CD4-positive, CD25-positive, alpha-beta regulatory T cell (primary cell): ENCODE measurements at regions not wholly inside any gene's neighbourhood (a gene's known extent, or its start where the extent isn't known, plus 50 kb on each side); places are given as distances from the start of the nearest gene placed in this dataset.
"Not testable (repeated sequence)": the region's sequence is repeated elsewhere in the genome, so short reads cannot be mapped to it uniquely, and the experiment has no call there.

Source experiments
- ATAC-seq, 2 donors: fragments of 150-1000 bp; cut with Tn5 transposase; one replicate each; pipeline ENCODE4 v1.10.0; 2021; ENCODE audit warnings: low read depth in 2 of 2, moderate number of reproducible peaks in 2 of 2, moderate library complexity in 1 of 2
- DNase-seq, 3 donors: peaks; one replicate each; pipeline versions ENCODE4 v3.0.0 to v3.0.0-alpha.2; 2012 to 2022; ENCODE audit warnings: mixed read lengths in 1 of 3
- H3K27ac ChIP-seq: one replicate; pipeline ENCODE4 v1.7.0; 2013; ENCODE audit warnings: mild to moderate bottlenecking, low read length; ENCODE audit not compliant: insufficient read depth, poor library complexity, severe bottlenecking
- H3K27me3 ChIP-seq: one replicate; pipeline ENCODE4 v1.7.0; 2013; ENCODE audit warnings: low read length; ENCODE audit not compliant: control insufficient read depth, insufficient read depth
- H3K36me3 ChIP-seq: one replicate; pipeline ENCODE4 v1.7.0; 2013; ENCODE audit warnings: mild to moderate bottlenecking, low read length, moderate library complexity; ENCODE audit not compliant: control insufficient read depth, insufficient read depth
- H3K4me1 ChIP-seq: 2 replicates; pipeline ENCODE4 v1.7.0; 2013; ENCODE audit warnings: mild to moderate bottlenecking, low read length; ENCODE audit not compliant: insufficient read depth, control insufficient read depth, poor library complexity, severe bottlenecking
- H3K4me3 ChIP-seq: one replicate; pipeline ENCODE4 v1.7.0; 2013; ENCODE audit warnings: low read depth, mild to moderate bottlenecking, low read length, moderate library complexity
- H3K9me3 ChIP-seq, 2 experiments: 1 replicate in 1 of 2; 2 replicates in 1 of 2; pipeline ENCODE4 v1.7.0; 2013; ENCODE audit warnings: low read length in 2 of 2, mild to moderate bottlenecking in 1 of 2, moderate library complexity in 1 of 2; ENCODE audit not compliant: control insufficient read depth in 2 of 2
- H3K27ac Mint-ChIP-seq, 3 donors: one replicate each; pipeline ENCODE4 v1.8.0; 2020 to 2022; ENCODE audit warnings: mild to moderate bottlenecking in 3 of 3, mixed read lengths in 3 of 3, moderate library complexity in 2 of 3
- H3K27me3 Mint-ChIP-seq: one replicate; pipeline ENCODE4 v1.8.0; 2022; ENCODE audit warnings: mild to moderate bottlenecking, mixed read lengths
- H3K36me3 Mint-ChIP-seq: one replicate; pipeline ENCODE4 v1.8.0; 2020; ENCODE audit warnings: mixed read lengths
- H3K4me1 Mint-ChIP-seq, 4 donors: one replicate each; pipeline ENCODE4 v1.8.0; 2020 to 2022; ENCODE audit warnings: mixed read lengths in 4 of 4, mild to moderate bottlenecking in 1 of 4
- H3K4me3 Mint-ChIP-seq, 4 donors: one replicate each; pipeline ENCODE4 v1.8.0; 2020 to 2022; ENCODE audit warnings: mild to moderate bottlenecking in 4 of 4, mixed read lengths in 4 of 4, moderate library complexity in 3 of 4
- H3K9me3 Mint-ChIP-seq, 7 donors: one replicate each; pipeline ENCODE4 v1.8.0; 2020 to 2022; ENCODE audit warnings: mixed read lengths in 7 of 7, mild to moderate bottlenecking in 3 of 7, moderate library complexity in 2 of 7

DNA sequence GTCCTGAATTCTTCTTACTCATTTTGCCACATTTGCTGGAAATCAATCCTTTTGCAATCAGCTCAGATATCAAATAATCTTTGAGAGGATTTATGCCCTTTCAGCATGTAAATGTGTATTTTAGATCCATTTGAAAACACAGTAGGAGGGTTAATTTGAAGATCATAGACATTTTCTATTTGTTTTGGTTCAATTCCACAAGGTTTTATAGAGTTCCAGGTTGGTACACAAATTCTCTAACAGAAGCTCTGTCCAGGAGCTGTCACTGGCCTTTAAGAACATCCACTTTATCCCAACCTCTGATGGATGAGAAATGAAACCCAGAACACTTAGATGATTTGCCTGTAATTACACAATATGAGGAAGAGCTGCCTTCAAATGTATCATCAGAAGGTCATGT is 157.3 kb upstream of the CHAC2 start:
- Histone ChIP-seq H3K27me3 (no peaks in the 10 kb centered on the region), H3K4me1 (no peaks in the 10 kb centered on the region), H3K27ac (no peak overlapping the region), H3K36me3 (no peaks in the 10 kb centered on the region), H3K4me3 (no peak overlapping the region), H3K9me3 (no peaks in the 10 kb centered on the region)
- DNase-seq (no peak), ATAC-seq (no peak)
- Mint-ChIP-seq H3K27ac (no peak overlapping the region), H3K36me3 (no peaks in the 10 kb centered on the region), H3K4me3 (no peak overlapping the region), H3K9me3 (peaks cover 0 to 2% (median 0%) of the 10 kb centered on the region in 7 donors), H3K4me1 (no peaks in the 10 kb centered on the region), H3K27me3 (peaks cover 11% of the 10 kb centered on the region)

DNA sequence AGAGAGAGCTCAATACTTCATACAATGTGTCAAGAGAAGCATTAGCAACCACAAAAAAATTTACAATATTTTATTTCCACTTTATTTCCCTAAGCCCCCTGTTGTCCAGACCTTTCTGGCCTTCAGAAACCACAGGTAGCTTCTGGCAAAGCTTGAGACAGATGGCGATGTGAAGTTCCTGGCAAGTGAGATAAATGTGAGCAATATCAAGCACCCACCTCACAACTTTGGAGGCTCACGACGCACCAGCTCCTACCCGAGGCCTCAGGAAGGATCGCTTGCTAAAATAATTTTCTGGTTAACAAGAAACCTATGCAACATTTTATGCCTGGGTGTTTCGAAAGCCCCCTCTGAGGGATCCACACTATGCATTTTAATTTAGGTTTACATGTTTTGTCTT is 158.1 kb upstream of the CHAC2 start:
- H3K27ac Mint-ChIP-seq, result no peak overlapping the region
- DNase-seq, result no peak
- no peak overlapping the region for H3K4me3 Mint-ChIP-seq
- no peak overlapping the region for H3K27ac ChIP-seq
- peaks cover 11% of the 10 kb centered on the region for H3K27me3 Mint-ChIP-seq
- no peak overlapping the region for H3K4me3 ChIP-seq
- peaks cover 0 to 2% (median 0%) of the 10 kb centered on the region in 7 donors for H3K9me3 Mint-ChIP-seq
- no peaks in the 10 kb centered on the region for H3K4me1 Mint-ChIP-seq
- no peaks in the 10 kb centered on the region for H3K4me1 ChIP-seq
- H3K36me3 ChIP-seq, result no peaks in the 10 kb centered on the region
- H3K9me3 ChIP-seq, result no peaks in the 10 kb centered on the region
- ATAC-seq, result no peak
- H3K27me3 ChIP-seq, result no peaks in the 10 kb centered on the region
- no peaks in the 10 kb centered on the region for H3K36me3 Mint-ChIP-seq

DNA sequence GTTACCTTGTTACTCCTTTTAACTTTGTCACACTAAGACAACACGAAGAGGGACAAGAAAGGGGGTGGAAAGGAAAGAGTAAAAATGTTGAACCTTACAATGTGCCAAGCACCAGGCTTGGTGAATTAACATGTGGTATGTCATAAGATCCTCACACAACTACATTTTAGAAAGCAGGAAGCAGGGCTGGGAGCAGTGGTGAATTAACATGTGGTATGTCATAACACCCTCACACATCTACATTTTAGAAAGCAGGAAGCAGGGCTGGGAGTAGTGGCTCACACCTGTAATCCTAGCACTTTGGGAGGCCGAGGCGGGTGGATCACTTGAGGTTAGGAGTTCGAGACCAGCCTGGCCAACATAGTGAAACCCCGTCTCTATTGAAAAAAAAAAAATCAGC is 159.3 kb upstream of the CHAC2 start:
- Mint-ChIP-seq H3K27me3 (peaks cover 11% of the 10 kb centered on the region), H3K9me3 (peaks cover 0 to 2% (median 0%) of the 10 kb centered on the region in 7 donors), H3K36me3 (no peaks in the 10 kb centered on the region), H3K4me3 (no peak overlapping the region), H3K27ac (no peak overlapping the region), H3K4me1 (no peaks in the 10 kb centered on the region)
- Histone ChIP-seq H3K4me1 (no peaks in the 10 kb centered on the region), H3K9me3 (no peaks in the 10 kb centered on the region), H3K27ac (no peak overlapping the region), H3K4me3 (no peak overlapping the region), H3K27me3 (no peaks in the 10 kb centered on the region), H3K36me3 (no peaks in the 10 kb centered on the region)
- DNase-seq, result no peak
- ATAC-seq, result no peak

DNA sequence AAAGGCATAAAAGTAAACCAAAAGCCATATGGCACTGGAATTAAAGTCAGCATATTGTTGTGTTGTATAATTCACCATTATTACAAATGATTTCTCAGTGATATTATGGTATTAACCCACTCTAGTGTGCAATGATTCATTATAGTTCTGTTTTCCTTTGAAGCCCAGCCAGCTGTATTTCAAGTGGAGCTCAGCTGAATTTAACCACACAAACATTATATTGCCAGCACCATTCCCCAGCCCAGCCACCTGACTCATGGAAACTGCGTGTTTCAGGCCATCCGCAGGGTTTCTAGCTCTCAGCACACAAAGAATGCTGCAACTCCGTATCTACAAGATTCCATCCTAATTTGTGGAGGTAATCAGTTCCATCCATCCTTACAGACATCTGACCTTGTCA is 166.8 kb upstream of the CHAC2 start:
- Mint-ChIP-seq H3K4me1 (no peaks in the 10 kb centered on the region), H3K4me3 (no peak overlapping the region), H3K27ac (peak overlapping the region in 1 of 3 donors; percentile 43), H3K36me3 (no peaks in the 10 kb centered on the region), H3K9me3 (peaks cover 0 to 1% (median 0%) of the 10 kb centered on the region in 7 donors), H3K27me3 (peaks cover 4% of the 10 kb centered on the region)
- Histone ChIP-seq H3K9me3 (no peaks in the 10 kb centered on the region), H3K4me3 (no peak overlapping the region), H3K27ac (no peak overlapping the region), H3K36me3 (no peaks in the 10 kb centered on the region), H3K4me1 (no peaks in the 10 kb centered on the region), H3K27me3 (no peaks in the 10 kb centered on the region)
- ATAC-seq, result no peak
- no peak for DNase-seq

DNA sequence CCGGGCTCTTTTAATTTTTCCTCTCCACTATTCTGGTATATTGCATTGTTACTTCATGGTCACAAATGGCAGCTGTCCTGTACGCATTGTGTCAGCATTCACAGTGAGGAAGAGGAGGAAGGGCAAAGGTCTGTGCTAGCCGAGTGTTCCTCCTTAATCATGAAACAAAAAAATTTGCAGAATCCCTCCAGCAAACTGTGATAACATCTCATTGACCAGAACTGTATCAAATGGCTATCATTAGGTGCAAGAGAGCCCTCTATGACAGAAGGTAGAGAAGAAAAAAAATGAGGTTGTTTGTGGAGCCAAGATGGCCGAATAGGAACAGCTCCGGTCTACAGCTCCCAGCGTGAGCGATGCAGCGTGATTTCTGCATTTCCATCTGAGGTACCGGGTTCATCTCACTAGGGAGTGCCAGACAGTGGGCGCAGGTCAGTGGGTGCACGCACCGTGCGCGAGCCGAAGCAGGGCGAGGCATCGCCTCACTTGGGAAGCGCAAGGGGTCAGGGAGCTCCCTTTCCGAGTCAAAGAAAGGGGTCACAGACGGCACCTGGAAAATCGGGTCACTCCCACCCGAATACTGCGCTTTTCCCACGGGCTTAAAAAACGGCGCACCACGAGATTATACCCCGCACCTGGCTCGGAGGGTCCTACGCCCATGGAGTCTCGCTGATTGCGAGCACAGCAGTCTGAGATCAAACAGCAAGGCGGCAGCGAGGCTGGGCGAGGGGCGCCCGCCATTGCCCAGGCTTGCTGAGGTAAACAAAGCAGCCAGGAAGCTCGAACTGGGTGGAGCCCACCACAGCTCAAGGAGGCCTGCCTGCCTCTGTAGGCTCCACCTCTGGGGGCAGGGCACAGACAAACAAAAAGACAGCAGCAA is 180.6 kb upstream of the CHAC2 start:
- H3K27ac ChIP-seq, H3K4me3 ChIP-seq, H3K4me1 ChIP-seq, H3K36me3 Mint-ChIP-seq, ATAC-seq, H3K9me3 Mint-ChIP-seq, H3K36me3 ChIP-seq, H3K27me3 ChIP-seq, H3K4me1 Mint-ChIP-seq, H3K27me3 Mint-ChIP-seq, H3K9me3 ChIP-seq: not testable (repeated sequence)
- H3K4me3 Mint-ChIP-seq, result peak overlapping the region in 3 of 4 donors; percentile 48 to 85 (median 82)
- H3K27ac Mint-ChIP-seq, result peak overlapping the region in 1 of 3 donors; percentile 81
- DNase-seq, result peak in 1 of 3 donors; percentile 5

DNA sequence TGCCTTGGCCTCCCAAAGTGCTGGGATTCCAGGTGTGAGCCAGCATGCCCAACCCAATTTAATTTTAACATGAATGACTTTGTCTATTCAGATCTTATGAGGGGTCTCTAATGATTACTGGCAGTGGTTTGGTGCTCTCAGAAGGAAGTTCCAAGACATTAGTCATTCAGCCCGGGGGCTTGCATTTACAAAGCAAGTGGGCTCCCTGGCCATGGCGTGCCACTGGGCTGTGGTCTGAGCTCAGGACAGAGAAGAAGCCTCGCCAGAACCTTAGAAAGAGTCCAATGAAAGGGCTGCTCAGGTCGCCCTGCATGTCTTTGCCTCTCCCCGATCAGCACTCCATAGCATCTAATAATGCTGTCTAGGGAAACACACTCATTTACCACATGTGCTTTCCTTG is 182.6 kb upstream of the CHAC2 start:
- H3K4me1 ChIP-seq, result no peaks in the 10 kb centered on the region
- no peak overlapping the region for H3K27ac ChIP-seq
- H3K36me3 ChIP-seq, result no peaks in the 10 kb centered on the region
- no peak overlapping the region for H3K27ac Mint-ChIP-seq
- H3K4me1 Mint-ChIP-seq, result no peaks in the 10 kb centered on the region
- H3K9me3 Mint-ChIP-seq, result peaks cover 0 to 2% (median 0%) of the 10 kb centered on the region in 7 donors
- H3K27me3 ChIP-seq, result no peaks in the 10 kb centered on the region
- DNase-seq (no peak), ATAC-seq (no peak)
- no peaks in the 10 kb centered on the region for H3K36me3 Mint-ChIP-seq
- peaks cover 5% of the 10 kb centered on the region for H3K27me3 Mint-ChIP-seq
- no peak overlapping the region for H3K4me3 ChIP-seq
- H3K9me3 ChIP-seq, result no peaks in the 10 kb centered on the region
- H3K4me3 Mint-ChIP-seq, result no peak overlapping the region

DNA sequence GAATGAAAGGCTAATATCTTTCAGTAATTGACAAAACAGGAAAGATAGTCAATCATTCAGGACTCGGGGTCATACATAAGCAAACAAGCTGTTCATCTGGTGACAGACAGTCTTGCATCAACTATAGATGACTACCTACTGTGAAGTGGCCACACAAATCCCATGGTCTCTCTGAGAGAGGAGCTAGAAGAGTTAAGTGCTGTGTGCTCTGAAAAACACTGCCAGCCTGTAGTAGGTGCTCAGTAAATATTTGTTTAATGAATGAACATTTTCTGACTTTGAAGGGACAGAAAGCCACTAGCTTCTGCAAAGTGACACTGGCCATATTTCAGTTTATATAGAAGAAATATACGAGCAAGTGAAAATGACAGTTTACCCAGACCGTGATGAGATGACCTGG is 184.0 kb upstream of the CHAC2 start:
- H3K9me3 ChIP-seq, result no peaks in the 10 kb centered on the region
- no peaks in the 10 kb centered on the region for H3K36me3 ChIP-seq
- Mint-ChIP-seq H3K27ac (no peak overlapping the region), H3K27me3 (peaks cover 5% of the 10 kb centered on the region), H3K4me3 (no peak overlapping the region), H3K36me3 (no peaks in the 10 kb centered on the region), H3K9me3 (peaks cover 0 to 4% (median 0%) of the 10 kb centered on the region in 7 donors), H3K4me1 (no peaks in the 10 kb centered on the region)
- ATAC-seq (no peak), DNase-seq (no peak)
- H3K27ac ChIP-seq, result no peak overlapping the region
- H3K4me3 ChIP-seq, result no peak overlapping the region
- H3K4me1 ChIP-seq, result no peaks in the 10 kb centered on the region
- peaks cover 2% of the 10 kb centered on the region for H3K27me3 ChIP-seq

DNA sequence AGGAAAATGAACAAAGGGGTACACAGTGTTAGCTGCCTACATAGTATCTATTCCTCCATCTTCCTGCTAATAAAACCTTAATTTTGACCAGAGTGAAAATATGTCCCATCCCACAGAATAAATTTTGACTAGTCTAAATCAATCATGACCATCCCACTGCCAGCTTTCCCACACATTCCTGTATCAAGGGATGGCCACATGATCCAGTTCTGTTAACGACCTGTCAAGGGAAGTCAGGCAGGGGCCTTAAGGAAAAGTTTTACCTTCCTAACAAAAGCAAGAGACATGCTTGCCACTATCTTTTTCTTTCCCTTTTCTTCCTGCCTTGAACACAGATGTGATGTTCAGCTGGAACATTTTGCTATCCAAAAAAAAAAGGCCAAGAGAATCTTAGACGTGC is 185.0 kb upstream of the CHAC2 start:
- H3K27ac ChIP-seq, result no peak overlapping the region

More for the DNA sequence above, 185.0 kb upstream of the CHAC2 start:
- Mint-ChIP-seq H3K27me3 (peaks cover 5% of the 10 kb centered on the region), H3K4me3 (no peak overlapping the region), H3K27ac (no peak overlapping the region), H3K9me3 (peaks cover 0 to 3% (median 0%) of the 10 kb centered on the region in 7 donors), H3K4me1 (no peaks in the 10 kb centered on the region), H3K36me3 (no peaks in the 10 kb centered on the region)
- peaks cover 2% of the 10 kb centered on the region for H3K27me3 ChIP-seq
- ATAC-seq, result no peak
- H3K4me1 ChIP-seq, result no peaks in the 10 kb centered on the region
- H3K4me3 ChIP-seq, result no peak overlapping the region
- no peaks in the 10 kb centered on the region for H3K36me3 ChIP-seq
- no peaks in the 10 kb centered on the region for H3K9me3 ChIP-seq
- DNase-seq, result no peak
